Daoy (cell line): ENCODE measurements at regions not wholly inside any gene's neighbourhood (a gene's known extent, or its start where the extent isn't known, plus 50 kb on each side); places are given as distances from the start of the nearest gene placed in this dataset.
A peak's percentile ranks its signal among the peaks of the same experiment; 100 is the strongest.
"Not testable (repeated sequence)": the region's sequence is repeated elsewhere in the genome, so short reads cannot be mapped to it uniquely, and the experiment has no call there.

Experiments used
- DNase-seq: peaks from one replicate; pipeline ENCODE4 v3.0.0-alpha.2; 2015; ENCODE audit warnings: low read depth

- DNase-seq: peak; percentile 75
Measured at GRCh38 chr6:84635081-84635761, 129.2 kb downstream of the TBX18 start.

GRCh38 chr6:84633771-84634170, 130.6 kb downstream of the TBX18 start:
- DNase-seq: no peak

GRCh38 chr6:84626527-84626926, 137.9 kb downstream of the TBX18 start:
- DNase-seq: peak; percentile 15

GRCh38 chr6:84625506-84625905, 138.9 kb downstream of the TBX18 start:
- no peak for DNase-seq

- peak; percentile 78 for DNase-seq
Measured at GRCh38 chr6:84623956-84624680, 140.3 kb downstream of the TBX18 start.

GRCh38 chr6:84618836-84619235, 145.6 kb downstream of the TBX18 start:
- peak; percentile 89 for DNase-seq

- DNase-seq: peak; percentile 84
Measured at GRCh38 chr6:84618046-84618752, 146.2 kb downstream of the TBX18 start.

GRCh38 chr6:84615987-84616386, 148.4 kb downstream of the TBX18 start:
- DNase-seq: no peak

- DNase-seq: no peak
Measured at GRCh38 chr6:84615113-84615850, 149.1 kb downstream of the TBX18 start.

GRCh38 chr6:84606860-84607259, 157.5 kb downstream of the TBX18 start:
- no peak for DNase-seq

GRCh38 chr6:84605298-84605697, 159.1 kb downstream of the TBX18 start:
- DNase-seq: no peak

GRCh38 chr6:84601366-84601765, 163.0 kb downstream of the TBX18 start:
- no peak for DNase-seq

- DNase-seq: no peak
Measured at GRCh38 chr6:84599991-84600390, 164.4 kb downstream of the TBX18 start.

GRCh38 chr6:84597238-84597875, 167.0 kb downstream of the TBX18 start:
- peak; percentile 33 for DNase-seq

GRCh38 chr6:84596488-84596887, 167.9 kb downstream of the TBX18 start:
- no peak for DNase-seq

GRCh38 chr6:84588697-84589080, 175.7 kb downstream of the TBX18 start:
- no peak for DNase-seq

- not testable (repeated sequence) for DNase-seq
Measured at GRCh38 chr6:84587994-84588696, 176.3 kb downstream of the TBX18 start.

- not testable (repeated sequence) for DNase-seq
Measured at GRCh38 chr6:84587202-84587940, 177.0 kb downstream of the TBX18 start.

- peak; percentile 42 for DNase-seq
Measured at GRCh38 chr6:84583784-84584183, 180.6 kb downstream of the TBX18 start.

- DNase-seq: peak; percentile 28
Measured at GRCh38 chr6:84582997-84583396, 181.4 kb downstream of the TBX18 start.
